DMS53 treated with DMSO at 0.1 percent for 48 hours (cell line): ENCODE measurements at regions not wholly inside any gene's neighbourhood (a gene's known extent, or its start where the extent isn't known, plus 50 kb on each side); places are given as distances from the start of the nearest gene placed in this dataset.

Source experiments
- DNase-seq: peaks from one replicate; lab custom pipeline; 2025; ENCODE audit not compliant: unreplicated experiment; lab: John Stamatoyannopoulos, UW

DNA sequence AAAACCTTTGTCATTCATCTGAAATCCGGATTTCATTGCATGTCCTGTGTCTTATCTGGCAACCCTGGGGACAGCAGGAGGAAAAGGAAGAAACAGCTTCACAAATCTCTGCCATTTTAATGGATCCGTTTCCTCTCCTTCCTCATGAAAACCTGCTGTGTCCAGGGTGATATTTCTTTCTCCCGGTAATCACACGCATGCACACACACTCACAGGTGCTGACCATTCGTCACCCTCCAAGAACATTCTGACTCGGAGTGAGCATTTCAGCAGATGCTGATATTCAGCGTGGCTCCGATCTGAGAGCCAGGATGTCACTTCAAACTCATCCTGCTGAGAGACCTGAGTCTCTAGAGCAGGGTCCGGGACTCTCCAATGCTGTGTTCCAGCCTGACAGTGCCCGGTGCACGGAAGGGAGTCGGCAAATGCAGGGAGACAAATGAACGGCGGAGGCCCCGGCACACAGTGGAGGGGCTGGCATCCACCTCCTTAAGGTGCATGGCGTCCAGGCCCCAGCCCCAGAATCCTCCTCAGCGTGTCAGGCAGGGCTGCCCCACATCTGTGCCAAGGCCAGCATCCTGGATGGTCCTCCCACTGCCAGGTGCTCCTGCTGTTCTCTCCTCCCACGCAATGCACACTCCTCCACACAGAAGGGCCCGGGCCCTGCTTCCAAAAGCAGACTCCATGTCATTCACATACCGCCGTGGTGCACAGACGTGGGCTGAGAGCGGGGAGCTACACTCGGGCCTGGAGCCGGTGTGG, 70.7 kb downstream of the RBFOX3 start:
- no peak for DNase-seq

DNA sequence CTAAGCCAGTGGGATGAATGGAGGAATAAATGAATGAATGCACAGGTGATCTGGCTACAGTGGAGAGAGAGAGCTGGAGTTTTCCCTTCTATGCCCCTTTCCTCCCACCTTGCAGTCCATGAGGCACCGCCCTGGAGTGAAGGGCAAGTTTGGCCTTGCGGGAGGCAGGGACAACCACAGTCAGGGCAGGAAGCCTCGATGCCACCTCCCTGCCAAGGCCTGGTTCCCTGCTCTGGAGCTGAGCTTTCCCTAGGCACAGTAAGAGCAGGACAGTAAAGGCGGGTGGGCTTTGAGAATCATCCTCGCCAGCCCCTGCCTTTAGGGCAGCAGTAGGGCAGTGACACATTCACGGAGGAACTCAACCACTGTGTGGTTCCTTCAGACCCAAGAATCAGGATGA, 72.6 kb downstream of the RBFOX3 start:
- no peak for DNase-seq

- no peak for DNase-seq
Measured at GRCh38 chr17:79537686-79538085, 73.2 kb downstream of the RBFOX3 start.

DNA sequence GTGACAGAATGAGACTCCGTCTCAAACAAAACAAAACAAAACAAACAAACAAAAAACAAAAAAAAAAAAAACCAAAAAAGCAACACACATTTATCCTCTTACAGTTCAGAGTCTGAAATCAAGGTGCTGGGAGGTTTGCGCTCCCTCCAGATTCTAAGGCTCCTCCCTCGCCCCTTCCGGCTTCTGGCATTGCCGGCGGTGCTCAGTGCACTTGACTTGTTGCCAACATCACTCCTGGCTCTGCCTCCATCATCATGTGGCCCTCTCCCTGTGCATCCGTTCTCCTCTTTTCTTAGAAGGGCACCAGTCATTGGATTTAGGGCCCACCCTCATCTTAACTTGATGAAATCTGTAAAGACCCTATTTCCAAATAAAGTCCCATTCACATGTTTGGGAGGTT, 73.8 kb downstream of the RBFOX3 start:
- no peak for DNase-seq

DNA sequence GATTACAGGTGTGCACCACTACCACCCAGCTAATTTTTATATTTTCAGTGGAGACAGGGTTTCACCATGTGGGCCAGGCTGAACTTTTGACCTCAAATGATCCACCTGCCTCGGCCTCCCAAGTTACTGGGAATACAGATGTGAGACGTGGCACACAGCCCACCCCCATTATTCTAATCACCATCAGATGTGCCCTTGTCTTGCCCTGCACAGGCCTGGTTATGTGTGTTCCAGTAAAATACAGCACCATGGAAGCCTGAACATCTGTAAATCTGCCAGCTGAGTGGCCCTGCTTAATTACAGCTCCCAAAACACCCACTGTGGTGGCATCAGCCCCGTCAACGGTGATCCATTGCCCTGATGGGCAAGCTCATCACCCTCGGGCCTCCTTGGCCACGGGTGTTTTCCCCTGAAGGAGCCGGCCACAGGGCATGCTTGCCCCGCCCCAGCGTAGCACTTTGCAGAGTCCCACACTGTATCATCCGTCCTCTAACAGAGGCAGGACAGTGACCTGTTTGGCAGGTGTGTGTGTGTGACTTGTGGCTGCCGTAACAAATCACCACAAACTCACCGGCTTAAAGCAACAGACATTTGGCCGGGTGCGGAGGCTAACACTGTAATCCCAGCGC, 74.5 kb downstream of the RBFOX3 start:
- no peak for DNase-seq

DNA sequence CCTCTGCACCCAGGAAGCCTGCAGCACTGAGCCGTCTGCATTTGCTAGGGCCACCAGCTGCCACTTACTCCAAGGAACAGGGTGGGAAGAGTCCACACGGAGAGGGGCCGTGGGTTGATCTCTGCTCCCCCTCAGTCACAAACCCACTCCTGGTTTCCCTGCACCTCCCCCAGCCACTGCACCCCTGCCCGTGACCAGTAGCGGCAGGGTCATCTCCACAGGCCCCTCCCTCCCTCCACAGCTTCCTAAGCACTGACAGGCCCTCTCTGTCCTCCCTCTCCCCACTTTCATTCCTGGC, 75.2 kb downstream of the RBFOX3 start:
- DNase-seq, result no peak

GRCh38 chr17:79534851-79535727, 75.8 kb downstream of the RBFOX3 start:
- no peak for DNase-seq

GRCh38 chr17:79534111-79534510, 76.7 kb downstream of the RBFOX3 start:
- DNase-seq, result no peak

DNA sequence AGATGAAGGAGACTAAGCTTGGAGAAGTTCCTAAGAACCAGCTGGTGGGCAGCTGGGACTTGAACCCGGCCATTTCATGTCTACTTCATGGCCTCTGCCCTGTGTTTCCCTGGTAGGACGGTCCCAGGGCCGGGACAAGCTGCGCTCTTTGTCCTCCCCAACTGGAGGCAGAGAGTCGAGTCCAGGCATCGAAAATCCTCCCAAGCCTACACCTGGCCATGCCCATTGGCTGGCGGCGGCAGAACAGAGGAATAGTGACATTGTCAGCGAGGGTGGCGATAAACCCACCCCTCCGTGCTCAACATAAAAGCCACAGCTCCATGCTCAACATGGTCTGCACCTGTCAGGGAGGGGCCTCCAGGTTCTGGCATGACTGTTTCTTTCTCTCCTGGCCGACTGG, 77.7 kb downstream of the RBFOX3 start:
- no peak for DNase-seq

DNA sequence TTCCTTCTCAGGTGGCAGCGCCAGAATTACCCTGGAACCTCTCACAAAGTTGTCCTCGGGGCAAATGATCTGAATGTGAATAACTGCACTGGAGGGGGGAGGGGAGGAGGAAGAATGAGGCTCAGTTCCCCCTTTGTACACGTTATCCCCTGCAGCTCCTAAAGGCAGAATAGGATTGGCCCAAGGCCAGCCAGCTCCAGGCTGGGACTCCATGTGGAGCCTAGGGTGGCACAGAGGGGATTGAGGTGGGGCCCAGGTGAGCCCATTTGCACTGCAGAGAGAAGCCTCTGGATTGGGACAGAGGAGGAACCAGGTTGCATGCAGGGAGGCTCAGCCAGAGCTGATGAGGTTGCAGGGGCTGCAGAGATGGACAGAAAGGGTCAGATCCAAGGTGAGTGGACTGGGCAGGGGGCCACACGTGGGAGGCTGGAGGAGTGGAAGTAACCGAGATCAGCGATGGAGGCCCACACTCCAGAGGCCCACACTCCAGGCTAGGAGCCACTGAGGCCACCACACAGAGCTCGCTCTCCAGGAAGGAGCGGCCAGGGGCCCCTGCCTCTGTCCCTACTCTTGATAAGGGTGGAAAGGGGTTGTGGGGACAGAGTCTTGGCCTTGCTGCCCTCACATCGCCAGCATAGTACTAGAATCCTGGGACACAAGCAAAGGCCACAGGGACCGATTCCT, 78.6 kb downstream of the RBFOX3 start:
- DNase-seq, result no peak

DNA sequence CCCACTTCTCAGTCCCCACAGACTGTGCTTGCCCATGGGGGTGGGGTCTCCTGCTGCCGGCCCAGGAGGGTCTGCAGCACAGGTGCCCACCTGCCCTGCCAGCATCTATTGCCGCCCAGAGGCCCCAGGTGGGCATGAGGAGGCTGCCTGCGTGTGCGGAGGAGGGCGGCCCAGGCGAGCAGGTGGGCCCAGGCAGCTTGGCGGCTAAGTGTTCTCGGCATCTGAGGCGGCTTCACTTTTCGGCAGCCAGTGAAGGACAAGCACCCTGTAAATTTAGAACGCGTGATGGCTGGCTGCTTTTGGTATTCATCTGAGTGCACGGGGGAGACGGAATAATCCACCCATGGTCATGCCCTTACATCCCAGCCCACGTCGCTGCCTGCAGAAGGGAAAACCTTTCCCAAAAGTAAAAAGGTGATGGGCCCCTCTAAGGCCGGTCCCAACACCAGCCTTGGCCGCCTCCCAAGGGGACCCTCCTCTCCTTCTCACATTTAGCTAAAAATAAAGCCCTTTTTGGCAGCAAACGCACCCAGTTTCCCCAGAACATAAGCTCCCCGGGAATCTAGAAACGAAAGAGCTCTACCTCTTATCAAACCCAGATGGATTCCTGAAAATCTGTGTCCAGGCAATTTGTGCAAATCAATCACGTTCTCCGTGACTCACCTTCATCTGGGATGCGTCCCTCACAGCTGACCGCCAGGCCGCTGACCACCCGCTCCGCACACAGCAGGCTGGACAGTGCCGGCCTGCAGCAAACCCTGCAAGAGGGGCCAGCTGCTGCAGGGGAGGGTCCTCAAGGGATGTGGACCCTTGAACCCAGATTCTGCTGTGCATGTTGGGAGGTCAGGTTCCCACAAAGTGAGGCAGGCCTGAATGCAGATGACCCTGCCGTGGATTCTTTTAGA, 79.4 kb downstream of the RBFOX3 start:
- no peak for DNase-seq

- DNase-seq, result no peak
Measured at GRCh38 chr17:79530361-79531105, 80.3 kb downstream of the RBFOX3 start.

- DNase-seq, result no peak
Measured at GRCh38 chr17:79529661-79530081, 81.2 kb downstream of the RBFOX3 start.

DNA sequence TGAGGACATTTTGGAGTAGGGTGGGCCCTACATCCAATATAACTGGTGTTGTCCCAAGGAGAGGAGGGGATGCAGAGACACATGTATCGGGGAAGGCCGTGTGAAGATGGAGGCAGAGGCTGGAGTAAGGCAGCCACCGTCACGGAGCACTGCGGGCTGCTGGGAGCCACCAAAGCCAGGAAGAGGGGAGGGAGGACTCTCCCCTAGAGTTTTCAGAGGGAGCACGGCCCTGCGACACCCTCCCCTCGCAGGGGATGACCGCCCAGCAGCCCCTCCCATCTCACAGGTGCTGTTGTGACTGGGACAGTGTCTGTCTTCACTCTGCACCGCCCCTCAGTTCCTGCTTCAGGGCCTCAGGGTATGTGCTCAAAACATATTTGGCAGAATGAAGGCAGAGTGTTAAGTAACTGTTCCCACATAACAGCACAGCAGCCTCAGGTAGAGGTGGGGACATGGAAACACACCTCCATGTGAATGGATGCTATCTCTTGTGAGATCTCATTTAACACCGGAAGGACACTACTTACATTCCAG, 82.2 kb downstream of the RBFOX3 start:
- DNase-seq, result no peak

DNA sequence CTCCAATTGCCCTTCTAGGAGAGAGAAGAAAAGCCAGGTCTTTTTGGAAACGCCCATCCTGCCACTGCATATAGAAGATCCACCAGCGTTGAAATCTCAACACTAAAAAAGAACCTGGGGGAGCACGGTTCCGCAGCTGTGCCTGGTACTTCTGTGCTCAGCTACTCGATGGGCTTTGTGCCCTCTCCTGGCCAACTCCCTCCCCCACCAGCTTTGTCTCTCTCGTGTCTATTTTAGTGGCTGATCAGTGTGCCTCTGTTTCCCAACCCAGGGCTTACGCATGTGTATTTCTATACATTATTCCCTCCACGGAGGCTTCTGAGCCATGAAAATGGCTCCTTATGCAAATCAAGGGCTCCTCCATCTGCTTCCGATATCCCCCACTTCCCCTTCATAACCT, 83.5 kb downstream of the RBFOX3 start:
- no peak for DNase-seq

DNA sequence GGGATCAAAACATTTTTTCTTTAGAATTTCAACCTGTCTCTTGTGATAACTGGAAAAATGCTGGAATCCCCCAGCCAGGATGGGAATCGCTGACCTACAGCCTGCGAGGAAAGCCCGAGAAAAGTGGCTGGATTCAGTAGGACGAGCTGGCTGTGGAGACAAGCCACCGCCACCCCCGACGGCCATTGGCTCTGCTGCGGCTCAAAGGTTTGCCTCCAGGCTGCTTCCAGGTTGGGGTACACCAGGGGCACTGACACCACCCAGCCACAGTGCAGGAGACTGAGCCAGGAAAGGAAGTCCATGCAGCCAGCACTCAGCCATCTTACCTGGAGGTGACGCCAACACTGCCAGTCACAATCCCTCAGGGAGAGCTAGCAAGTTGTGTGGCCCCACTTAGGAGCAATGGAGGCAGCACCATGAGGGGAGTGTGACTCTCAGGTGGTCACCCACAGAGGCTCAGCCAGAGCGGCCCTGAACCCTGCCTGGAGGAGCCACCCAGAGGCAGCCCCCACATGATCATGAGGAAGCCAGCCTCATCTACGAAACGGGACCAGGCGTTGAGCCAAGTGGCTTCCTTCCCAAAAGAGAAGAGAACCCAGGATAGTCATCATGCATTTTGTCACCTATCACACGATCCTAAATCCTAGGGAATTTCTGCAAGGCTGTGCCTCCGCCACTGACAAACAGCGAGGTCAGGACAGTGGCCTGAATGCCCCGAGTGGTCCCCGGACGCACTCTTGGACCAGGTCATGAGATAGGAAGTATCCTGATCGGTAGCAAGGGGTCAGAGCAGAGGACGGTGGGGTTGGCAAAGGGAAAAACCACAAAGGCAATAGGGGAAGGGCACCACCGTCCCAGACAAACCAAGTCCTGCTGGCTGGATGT, 84.8 kb downstream of the RBFOX3 start:
- DNase-seq, result no peak

- DNase-seq, result no peak
Measured at GRCh38 chr17:79524213-79525187, 86.4 kb downstream of the RBFOX3 start.
